Colonic mucosa (tissue), 4 donors: ENCODE measurements at regions not wholly inside any gene's neighbourhood (a gene's known extent, or its start where the extent isn't known, plus 50 kb on each side); places are given as distances from the start of the nearest gene placed in this dataset.

Experiments
- DNase-seq: peaks from one replicate; pipeline ENCODE4 v3.0.0-alpha.2; 2020
- H3K27ac ChIP-seq: fragments of 200-600 bp; one replicate; pipeline ENCODE4 v1.8.0; 2021
- H3K27me3 ChIP-seq: fragments of 200-600 bp; one replicate; pipeline ENCODE4 v1.8.0; 2021
- H3K36me3 ChIP-seq: fragments of 200-600 bp; one replicate; pipeline ENCODE4 v1.8.0; 2021
- H3K4me1 ChIP-seq: fragments of 200-600 bp; one replicate; pipeline ENCODE4 v1.8.0; 2021; ENCODE audit warnings: mild to moderate bottlenecking
- H3K4me3 ChIP-seq: fragments of 200-600 bp; one replicate; pipeline ENCODE4 v1.8.0; 2021
- H3K9ac ChIP-seq, 2 donors: one replicate each; pipeline ENCODE4 v1.7.0; 2013; ENCODE audit warnings: control low read depth in 2 of 2, low read depth in 2 of 2, low read length in 2 of 2
- H3K9me3 ChIP-seq: fragments of 200-600 bp; one replicate; pipeline ENCODE4 v1.8.0; 2021
- intact Hi-C: fragments of 100-400 bp; cut with DNase I; formaldehyde crosslinking; loops from one replicate; pipeline ENCODE4 v1.14.1; 2022
- TF ChIP-seq, protein P1 (sequence below): fragments of 200-600 bp; IDR thresholded peaks from one replicate; pipeline ENCODE4 v1.8.0; 2022; ENCODE audit warnings: antibody characterized with exemption, mild to moderate bottlenecking
- donor health status: healthy.
- donor health status: DM: no; HTN: no; CAD: no.
- donor health status: DM: no; HTN: no; CAD: no.

DNA sequence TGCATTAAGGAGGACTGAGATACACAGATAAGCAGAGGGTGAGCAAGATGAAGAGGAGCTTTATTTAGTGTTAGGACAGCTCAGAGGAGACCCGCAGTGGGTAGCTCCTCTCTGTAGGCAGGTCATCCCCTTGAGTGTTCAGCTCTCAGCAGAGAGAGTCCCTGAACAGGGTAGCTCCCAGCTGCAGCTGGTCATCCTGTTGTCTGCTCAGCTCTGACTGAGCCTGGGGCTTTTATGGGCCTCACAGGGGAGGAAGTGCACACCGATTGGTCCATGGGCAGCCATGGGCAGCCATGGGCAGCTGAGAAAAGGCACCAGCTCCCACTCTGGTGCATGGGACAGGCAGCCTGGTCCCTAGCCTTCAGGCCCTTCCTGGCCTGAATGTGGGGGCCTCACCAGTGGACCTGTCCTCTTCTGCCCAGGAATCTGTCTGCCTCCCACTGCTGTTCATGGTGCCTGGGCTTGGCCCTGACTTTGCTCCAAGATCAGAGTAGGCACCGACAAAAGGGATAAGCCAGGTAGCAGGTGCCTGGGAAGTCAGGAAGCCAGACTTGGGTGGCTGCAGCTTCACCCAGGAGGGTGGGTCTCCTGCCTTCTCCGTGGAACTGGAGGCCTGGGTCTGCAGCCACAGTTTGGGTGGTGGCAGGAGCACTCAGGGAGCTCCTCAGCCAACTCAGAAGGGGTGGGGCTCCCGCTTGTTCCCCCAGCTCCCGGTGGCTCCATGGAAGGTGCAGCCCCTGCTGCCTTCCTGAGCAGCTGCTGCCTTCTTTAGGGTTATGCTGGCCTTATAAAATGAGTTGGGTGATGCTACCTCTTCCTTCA is 54.7 kb downstream of the MYEOV start:
- peak; percentile 7 for DNase-seq
- no peak overlapping the region for H3K9ac ChIP-seq
- no peaks in the 10 kb centered on the region for H3K9me3 ChIP-seq
- H3K27me3 ChIP-seq, result no peaks in the 10 kb centered on the region
- H3K36me3 ChIP-seq, result no peaks in the 10 kb centered on the region
- TF ChIP-seq, protein P1, sequence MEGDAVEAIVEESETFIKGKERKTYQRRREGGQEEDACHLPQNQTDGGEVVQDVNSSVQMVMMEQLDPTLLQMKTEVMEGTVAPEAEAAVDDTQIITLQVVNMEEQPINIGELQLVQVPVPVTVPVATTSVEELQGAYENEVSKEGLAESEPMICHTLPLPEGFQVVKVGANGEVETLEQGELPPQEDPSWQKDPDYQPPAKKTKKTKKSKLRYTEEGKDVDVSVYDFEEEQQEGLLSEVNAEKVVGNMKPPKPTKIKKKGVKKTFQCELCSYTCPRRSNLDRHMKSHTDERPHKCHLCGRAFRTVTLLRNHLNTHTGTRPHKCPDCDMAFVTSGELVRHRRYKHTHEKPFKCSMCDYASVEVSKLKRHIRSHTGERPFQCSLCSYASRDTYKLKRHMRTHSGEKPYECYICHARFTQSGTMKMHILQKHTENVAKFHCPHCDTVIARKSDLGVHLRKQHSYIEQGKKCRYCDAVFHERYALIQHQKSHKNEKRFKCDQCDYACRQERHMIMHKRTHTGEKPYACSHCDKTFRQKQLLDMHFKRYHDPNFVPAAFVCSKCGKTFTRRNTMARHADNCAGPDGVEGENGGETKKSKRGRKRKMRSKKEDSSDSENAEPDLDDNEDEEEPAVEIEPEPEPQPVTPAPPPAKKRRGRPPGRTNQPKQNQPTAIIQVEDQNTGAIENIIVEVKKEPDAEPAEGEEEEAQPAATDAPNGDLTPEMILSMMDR, result no peak
- no peaks in the 10 kb centered on the region for H3K4me1 ChIP-seq
- no peak overlapping the region for H3K4me3 ChIP-seq
- no peak overlapping the region for H3K27ac ChIP-seq
- intact Hi-C loops, result no loop called here

DNA sequence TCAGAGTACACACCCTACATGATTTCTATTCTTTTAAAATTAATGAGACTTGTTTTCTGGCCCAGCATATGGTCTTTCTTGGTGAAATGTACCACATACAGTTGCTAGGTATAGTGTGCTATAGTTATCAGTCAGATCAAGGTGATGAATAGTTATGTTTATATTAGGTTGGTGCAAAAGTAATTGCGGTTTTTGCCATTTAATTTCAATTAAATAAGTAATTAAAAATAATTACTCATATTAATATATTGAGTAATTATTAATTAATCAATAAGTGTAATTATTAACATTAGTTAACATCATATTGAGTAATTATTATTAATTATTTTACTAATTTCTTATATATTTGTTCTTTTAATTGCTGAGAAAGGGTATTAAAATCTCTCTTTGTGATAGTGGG is 56.1 kb downstream of the MYEOV start:
- TF ChIP-seq, protein P1, result no peak
- no peaks in the 10 kb centered on the region for H3K36me3 ChIP-seq
- no peak overlapping the region for H3K27ac ChIP-seq
- H3K9ac ChIP-seq, result no peak overlapping the region
- H3K27me3 ChIP-seq, result no peaks in the 10 kb centered on the region
- no peaks in the 10 kb centered on the region for H3K9me3 ChIP-seq
- intact Hi-C loops, result no loop called here
- H3K4me1 ChIP-seq, result no peaks in the 10 kb centered on the region
- no peak overlapping the region for H3K4me3 ChIP-seq
- no peak for DNase-seq

DNA sequence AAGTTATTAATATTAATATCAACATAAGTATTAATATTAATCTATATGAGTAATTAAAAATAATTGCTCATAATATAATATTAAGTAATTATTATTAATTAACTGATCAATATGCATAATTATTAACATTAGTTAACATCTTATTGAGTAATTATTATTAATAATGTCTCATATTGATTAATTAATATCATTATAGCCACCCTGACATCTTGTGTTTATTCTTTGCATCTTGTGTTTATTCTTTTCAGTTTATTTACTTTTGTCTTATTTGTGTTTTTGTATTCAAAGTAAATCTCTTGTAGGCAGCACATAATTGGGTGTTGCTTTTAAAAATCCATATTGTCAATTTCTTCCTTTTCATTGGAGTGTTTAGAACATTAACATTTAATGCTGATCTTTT is 56.6 kb downstream of the MYEOV start:
- Histone ChIP-seq H3K4me1 (no peaks in the 10 kb centered on the region), H3K9ac (no peak overlapping the region), H3K4me3 (no peak overlapping the region), H3K9me3 (no peaks in the 10 kb centered on the region), H3K27me3 (no peaks in the 10 kb centered on the region), H3K36me3 (no peaks in the 10 kb centered on the region), H3K27ac (no peak overlapping the region)
- intact Hi-C loops, result no loop called here
- no peak for DNase-seq
- TF ChIP-seq, protein P1, result no peak

DNA sequence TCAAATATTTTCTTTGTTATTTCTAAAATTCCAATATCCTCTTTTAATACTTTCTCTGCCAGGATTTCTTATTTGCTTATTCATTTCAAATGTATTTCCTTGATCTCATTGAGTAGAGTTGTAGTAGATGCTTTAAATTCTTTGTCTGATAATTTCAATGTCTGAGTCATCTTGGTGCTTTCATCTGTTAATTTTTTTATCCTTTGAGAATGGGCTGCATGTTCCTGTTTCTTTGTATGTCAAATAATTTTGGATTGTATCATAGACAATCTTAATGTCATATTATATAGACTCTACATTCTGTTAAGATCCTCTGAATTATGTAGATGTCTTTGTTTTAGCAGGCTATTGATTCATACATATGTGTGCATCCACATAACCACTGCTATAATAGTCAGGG is 57.5 kb downstream of the MYEOV start:
- no peaks in the 10 kb centered on the region for H3K36me3 ChIP-seq
- H3K4me3 ChIP-seq, result no peak overlapping the region
- intact Hi-C loops, result no loop called here
- no peak for DNase-seq
- H3K27me3 ChIP-seq, result no peaks in the 10 kb centered on the region
- no peak overlapping the region for H3K27ac ChIP-seq
- no peaks in the 10 kb centered on the region for H3K9me3 ChIP-seq
- no peaks in the 10 kb centered on the region for H3K4me1 ChIP-seq
- H3K9ac ChIP-seq, result no peak overlapping the region
- TF ChIP-seq, protein P1, result no peak

DNA sequence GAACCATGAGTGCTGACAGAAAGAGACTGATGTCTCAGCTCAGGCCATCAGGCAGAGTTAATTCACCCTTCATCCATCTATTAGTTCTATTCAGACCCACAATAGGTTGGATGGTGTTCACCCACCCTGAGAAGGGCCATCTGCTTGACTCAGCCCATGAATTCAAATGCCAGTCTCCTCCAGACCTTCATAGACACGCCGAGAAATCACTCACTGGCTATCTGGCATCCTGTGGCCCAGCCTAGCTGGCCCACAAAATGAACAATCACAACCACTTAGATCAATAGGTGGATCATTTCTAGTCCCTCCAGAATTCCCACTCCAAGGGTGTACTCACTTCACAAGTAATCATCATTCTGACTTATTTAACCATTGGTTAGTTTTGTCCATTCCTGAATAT is 58.2 kb downstream of the MYEOV start:
- H3K4me1 ChIP-seq, result no peaks in the 10 kb centered on the region
- no peak overlapping the region for H3K4me3 ChIP-seq
- H3K27me3 ChIP-seq, result no peaks in the 10 kb centered on the region

More for the DNA sequence above, 58.2 kb downstream of the MYEOV start:
- intact Hi-C loops, result no loop called here
- Histone ChIP-seq H3K9ac (no peak overlapping the region), H3K9me3 (no peaks in the 10 kb centered on the region), H3K36me3 (no peaks in the 10 kb centered on the region), H3K27ac (no peak overlapping the region)
- TF ChIP-seq, protein P1, result no peak
- peak; percentile 11 for DNase-seq
